ENCODE measurements at regions not wholly inside any gene's neighbourhood (a gene's known extent, or its start where the extent isn't known, plus 50 kb on each side); places are given as distances from the start of the nearest gene placed in this dataset.

DNA sequence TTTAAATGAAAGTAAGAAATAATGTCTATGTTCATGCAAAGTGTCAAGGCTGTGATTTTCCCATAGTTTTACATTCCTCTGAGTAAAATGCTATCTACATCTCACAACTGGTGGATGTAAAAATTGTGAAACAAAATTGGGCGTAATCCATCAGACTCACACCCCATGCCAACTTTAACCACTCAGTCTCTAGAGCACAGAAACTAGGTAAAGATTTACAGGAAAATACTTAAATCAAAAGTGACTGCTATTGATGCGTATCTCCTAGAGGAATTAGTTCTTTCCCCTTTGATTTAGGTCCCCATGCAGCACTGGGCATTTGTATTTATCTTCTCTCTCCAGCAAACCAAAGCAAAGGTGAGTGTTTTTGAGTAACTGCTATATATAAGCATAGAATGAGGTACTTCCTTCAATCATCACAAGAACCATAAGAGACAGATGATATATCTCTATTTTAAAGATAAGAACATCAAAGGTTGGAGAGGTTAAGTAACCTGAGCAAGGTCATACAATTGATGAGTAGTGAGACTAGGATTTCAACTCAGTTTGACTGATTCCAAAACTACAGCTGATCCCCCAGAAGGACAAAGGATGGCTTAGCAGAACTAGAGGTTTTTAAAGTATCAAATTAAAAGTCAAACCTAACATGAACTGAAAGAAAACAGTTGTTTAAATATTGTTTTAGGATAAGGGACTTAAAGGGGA lies 594.0 kb upstream of the ACVR2A start:
- DNase-seq: no peak

DNA sequence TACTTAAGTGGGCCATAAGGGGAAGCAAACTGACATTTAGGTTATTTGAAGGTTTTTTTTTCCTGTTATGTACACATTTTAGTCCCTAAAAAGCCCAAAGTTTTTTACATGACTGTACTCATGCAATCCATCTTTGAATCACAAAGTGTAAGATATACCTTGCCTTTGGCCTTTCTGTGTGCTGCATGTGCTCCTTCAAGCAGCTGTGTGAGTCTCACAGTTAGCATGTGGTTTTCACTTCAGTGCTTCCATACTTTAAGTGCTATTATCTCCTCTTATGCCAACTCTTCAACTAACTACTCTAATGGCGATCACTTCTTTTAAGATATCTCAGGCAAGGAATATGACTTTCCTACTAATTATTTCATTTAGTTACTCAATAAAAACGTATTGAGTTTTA lies 597.1 kb upstream of the ACVR2A start:
- no peak for DNase-seq

DNA sequence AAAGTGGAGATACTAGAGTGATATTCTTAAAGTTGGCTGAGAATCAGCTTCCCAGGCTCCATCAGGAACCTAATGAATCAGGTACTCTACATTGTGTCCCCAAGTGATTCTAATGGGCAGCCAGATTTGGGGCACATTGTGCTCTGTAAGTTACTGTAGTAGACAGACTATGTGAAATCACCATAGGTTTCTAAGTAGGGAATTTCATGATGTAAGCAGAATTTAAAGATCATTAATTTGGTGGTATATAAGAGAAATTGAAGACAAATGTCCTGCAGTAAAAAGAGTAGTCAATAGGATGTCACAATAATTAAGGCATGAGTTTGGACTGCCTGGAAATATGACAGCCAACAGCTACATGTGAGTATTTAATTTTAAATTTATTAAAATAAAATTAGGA lies 602.4 kb upstream of the ACVR2A start:
- no peak for DNase-seq

DNA sequence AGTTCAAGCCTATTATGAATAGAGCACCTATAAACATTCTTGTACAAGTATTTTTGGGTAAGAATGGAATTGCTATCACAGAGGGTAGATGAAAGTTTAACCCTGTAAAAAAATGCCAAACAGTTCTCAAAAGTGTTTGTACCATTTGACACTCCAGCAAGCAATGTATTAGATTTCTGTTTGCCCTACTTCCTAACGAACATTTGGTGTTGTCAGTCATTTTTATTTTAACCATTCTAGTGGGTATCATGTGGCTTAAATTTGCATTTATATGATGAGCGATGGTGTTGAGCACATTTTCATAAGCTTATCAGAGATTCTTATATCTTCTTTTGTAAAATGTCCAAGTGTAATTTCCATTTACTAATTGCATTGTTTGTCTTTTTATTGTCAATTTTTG lies 608.2 kb upstream of the ACVR2A start:
- DNase-seq: no peak

DNA sequence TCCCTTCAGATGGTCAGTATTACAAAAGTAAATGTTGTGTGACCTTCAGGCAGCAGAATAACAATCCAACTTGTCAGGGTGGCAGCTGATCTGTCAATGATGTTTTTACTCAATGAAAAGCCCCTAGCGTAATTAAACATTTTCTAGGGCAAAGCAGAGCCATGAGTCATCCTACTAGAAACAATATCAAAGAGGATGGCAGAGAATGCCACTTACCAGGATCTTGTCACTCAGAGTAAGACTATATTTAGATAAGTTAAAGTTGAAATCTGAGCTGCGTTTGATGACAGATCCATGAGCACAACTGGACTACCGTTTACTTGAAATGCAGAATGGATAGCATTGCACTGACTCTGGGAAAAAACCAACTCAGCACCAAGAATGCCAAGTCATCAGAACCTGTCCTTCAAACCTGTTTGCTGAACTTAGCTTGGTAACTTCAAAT lies 612.6 kb upstream of the ACVR2A start:
- DNase-seq: no peak

DNA sequence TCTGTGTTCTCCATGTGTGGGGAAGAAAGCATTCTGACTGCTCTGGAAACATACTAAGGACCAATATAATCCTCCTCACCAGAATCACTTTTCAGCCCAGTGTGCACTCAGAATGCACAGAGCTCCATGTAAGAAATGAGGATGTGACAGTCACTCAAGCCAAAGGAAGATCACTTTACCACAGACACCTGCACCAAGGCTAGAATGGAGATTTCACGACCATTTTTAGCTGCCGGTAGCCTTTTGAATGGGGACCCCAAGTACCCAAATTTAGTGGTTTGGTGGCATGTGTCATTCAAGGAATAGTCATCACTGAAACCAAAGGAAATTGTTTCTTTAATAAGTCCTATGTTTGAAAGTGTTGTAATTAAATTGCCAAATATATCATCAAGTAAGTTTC lies 613.2 kb upstream of the ACVR2A start:
- no peak for DNase-seq

DNA sequence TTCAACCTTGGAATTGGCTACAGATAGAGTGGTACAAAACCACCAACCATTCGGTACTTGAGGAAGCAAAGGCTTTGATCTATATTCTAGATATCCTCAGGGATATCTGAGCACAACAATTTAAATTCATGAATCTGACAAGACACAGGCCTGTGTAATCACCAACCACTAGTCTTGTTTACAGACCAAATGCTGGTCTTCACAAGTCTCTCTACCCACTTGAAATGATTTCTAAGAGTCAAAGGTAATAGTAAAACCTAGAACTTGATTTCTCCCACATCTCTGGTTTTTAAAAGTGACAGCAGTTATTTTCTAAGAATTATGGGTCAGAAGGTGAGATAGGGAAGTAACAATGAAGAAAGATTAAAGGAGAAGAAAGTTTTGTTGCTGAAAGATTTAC lies 613.7 kb upstream of the ACVR2A start:
- no peak for DNase-seq

DNA sequence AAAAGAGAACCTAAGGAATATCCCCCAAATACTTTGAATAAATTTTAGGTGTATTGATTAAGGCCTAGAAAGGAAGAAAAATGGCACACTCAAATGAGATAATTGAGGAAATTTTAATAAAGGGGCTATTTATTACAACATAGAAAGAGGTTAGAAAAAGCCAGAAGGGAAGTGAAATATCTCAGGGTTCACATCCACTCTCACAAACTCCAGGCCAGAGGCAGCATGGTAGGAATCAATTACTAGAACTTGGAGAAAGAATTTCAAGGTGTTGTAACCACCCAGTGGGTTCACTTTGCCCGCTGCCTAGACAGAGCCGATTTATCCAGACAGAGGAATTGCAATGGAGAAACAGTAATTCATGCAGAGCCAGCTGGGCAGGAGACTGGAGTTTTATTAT lies 617.5 kb upstream of the ACVR2A start:
- no peak for DNase-seq

DNA sequence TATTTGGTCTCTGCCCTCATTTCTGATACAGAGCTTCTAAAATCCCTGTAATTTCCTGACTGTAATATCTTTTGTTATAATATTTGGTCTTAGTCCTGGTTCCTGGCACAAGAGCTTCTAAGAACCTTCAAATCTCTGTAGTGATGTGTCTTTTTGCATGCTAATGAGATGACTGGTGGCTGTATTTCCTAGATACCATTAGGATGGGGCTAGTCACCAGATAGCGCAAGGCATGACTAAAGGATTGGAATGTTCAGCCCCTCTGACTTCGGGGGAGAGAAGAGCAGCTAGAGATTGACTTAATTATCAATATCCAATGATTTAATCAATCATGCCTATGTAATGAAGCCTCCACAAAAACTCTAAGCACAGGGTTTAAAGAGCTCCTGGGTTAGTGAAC lies 620.8 kb upstream of the ACVR2A start:
- no peak for DNase-seq

DNA sequence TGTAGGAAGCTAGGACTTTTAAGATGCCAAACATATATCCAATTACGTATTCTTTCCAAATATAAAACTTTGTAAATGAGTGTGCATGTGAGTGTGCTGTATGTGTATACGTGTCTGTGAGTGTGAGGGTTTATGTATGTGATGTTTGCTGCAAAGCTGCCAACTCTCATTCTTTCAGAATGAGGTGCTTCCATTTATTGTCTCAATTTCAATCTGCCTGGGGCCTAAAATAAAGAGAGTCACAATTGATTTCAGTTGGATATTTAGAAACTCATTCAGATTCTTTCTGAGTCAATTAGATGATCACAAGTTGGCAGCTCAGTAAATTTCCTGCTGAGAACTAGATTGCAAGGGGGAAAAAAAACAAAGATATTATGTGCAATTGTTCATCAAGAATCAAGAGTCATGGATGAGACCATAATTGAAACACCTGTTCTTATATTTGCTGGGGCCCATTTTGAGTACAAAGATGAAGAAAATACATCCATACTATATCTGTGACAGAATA lies 621.2 kb upstream of the ACVR2A start:
- DNase-seq: no peak

DNA sequence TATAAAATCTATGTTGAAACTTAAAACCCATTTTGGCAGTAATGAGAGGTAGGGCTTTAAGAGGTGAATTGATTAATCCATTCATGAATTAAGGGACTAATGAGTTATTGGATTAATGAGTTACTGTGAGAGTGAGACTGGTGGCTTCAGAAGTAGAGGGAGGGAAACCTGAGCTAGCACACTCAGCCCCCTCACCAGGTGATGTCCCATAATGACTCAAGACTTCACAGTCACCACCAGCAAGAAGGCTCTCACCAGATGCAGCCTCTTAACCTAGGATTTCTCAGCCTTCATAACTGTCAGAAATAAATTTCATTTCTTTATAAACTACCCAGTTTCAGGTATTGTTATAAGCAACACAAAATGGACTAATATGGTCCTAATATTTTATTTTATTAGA lies 621.7 kb upstream of the ACVR2A start:
- no peak for DNase-seq

DNA sequence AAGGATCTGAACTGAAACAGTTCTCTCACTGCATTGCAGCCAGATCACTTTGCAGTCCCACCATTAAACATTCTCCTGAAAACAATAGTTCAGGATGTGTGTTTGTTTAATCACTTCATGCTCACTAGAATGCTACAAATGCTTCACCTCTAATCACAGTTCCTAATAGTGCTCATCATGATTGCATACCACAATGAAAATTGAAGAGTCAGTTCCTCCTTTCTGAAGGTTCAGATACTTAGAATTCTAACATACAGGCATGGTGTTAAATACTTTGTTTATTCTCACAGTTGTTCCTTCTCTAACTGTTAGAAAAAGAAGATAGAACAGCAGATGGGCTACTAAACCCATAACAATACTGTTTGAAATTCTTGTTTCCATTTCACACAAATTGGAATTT lies 622.3 kb upstream of the ACVR2A start:
- no peak for DNase-seq

DNA sequence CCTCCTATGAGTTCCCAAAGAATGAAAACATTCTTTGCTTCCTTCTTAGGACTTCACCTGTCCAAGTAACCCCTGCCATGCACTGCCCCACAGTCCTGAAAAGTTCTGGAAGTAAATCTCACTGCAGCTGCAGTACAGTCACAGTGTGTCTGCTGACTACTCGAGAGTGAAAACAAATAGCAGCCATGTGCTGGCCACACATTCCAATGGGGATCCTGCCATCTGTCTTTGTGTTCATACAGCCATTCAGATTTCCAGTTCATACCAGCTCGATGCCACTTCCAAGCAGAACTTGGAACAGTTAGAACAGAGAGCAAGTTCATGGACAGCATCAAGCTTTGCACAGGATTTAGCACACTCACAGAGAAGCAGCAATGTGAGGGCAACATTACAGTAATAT lies 629.9 kb upstream of the ACVR2A start:
- no peak for DNase-seq

DNA sequence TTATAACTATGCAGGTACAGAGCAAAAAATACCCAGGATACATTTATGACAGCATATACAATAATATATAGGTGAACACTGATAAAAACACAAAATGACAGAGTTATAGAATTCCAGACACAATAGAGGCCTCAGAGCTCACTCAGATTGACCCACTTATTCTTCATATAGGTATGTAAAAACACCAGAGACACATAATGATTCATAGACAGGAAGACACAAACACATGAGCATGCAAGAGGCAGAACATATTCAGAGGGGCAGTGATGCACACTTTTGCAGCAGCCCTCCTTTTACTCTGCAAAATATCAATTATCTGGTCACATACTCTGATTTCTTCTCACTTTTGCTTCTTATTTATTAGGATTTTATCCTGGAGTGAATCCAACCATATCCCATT lies 633.3 kb upstream of the ACVR2A start:
- no peak for DNase-seq

DNA sequence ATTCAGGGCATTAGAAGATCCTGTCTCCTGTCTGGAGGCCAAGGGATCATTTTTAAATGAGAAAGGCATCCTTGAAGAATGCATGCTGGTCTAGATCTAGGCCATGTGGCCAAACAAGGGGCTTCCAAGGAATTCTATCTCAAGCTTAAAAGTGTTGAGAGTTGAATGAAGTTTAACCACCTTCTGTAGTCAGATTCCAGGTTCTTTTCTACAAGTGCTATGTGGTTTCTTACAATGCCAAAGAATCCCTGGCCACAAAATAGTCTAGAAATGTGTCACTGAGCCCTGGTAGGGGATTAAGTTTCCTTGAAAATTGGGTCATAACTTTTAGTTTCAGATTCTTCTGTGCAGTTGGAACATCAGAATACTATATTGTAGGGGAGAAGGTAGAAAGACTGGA lies 640.7 kb upstream of the ACVR2A start:
- no peak for DNase-seq

DNA sequence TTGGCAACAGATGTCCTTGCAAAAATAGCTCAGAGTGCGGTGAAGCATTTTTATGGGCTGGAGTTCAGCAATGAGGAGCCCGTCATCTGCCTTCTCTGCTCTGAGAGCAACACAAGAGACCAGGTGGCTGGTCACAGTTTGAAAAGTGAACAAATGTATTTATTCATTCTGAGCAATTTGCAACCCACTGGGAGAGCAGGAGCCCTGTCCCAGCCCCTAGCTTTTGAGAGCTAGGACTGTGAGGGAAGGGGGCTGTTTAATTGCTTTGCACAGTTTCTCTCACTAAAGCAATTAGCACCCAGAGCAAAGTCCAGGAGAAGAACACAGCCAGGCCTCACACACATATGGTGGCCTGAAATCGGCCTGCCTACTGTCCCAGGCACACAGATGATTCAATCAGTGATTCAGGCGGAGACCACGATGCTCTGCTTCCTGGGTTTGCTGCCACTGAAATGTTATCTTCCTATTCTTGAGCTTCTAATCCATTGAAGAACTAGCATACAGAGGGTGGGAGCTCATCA lies 646.1 kb upstream of the ACVR2A start:
- no peak for DNase-seq

DNA sequence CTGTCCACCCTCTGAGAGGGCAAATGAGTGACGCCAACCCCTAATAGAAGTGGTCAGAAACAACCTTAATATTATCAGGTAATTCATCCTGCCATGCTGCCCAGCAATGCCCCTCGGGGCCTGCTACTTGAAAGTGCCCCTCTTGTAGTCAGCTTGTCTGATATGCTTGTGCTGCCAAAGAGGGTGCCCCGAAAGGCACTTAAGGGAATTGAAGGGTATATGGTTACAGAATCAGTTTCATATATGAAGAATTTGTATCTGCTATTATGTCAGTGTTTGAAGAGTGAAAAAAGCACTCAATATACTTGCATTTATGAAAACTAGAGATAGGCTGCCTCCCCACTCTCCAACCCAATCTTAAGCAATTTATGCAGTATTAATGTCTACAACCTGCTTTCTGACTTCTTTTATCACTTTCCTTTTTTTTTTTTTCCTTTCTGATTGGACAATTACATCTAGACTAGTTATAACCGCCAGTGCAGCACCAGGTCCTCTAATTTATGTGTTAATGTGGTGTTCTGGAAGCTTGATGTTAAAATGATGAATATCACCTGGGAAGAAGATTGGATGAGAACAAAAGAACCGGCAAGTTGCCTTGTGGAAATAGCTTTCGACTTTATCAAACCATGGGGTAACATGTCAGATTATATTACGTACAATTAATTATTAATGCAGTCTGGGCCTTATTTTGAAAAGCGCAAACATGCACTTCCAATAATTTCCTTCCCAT lies 646.9 kb upstream of the ACVR2A start:
- no peak for DNase-seq

DNA sequence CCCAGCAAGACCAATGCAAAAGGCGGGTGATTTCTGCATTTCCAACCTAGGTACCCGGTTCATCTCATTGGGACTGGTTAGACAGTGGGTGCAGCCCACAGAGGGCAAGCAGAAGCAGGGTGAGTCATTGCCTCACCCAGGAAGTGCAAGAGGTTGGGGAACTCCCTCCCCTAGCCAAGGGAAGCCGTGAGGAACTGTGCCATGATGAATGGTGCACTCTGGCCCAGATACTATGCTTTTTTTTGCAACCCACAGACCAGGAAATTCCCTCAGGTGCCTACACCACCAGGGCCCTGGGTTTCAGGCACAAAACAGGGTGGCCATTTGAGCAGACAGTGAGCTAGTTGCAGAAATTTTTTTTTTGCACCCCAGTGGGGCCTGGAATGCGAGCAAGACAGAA lies 662.6 kb upstream of the ACVR2A start:
- DNase-seq: peak; percentile 28 to 47

DNA sequence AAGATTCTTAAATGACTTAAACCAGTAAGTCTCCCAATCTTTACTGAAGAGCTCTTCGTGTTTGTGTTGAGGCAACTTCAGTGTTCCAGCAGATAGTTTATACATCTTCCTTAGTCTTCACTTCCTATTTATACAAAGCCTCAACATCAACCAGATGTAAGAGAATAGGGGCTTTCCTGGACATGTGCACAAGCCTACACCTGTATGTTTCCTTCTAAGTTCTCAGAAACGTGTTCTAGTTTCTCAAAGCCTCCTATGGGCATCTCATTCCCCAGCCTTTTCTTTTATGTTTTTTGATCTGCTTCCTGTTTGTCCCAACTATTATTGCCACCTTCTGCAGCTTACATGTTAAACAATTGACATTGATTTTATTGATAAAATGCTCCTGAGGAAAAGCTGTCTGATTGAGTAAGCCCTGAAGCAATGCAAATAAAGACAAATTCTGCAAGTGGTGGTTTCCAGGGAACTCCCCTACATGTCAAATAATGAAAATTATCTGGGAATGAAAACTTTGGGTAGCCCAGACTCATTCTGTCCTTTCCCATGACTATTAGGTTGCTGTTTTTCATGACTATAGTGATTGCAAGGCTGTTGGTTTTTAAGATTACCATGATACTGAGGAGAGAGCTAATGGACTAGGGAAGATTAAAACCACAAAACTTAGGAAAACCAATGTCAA lies 663.3 kb upstream of the ACVR2A start:
- DNase-seq: no peak

DNA sequence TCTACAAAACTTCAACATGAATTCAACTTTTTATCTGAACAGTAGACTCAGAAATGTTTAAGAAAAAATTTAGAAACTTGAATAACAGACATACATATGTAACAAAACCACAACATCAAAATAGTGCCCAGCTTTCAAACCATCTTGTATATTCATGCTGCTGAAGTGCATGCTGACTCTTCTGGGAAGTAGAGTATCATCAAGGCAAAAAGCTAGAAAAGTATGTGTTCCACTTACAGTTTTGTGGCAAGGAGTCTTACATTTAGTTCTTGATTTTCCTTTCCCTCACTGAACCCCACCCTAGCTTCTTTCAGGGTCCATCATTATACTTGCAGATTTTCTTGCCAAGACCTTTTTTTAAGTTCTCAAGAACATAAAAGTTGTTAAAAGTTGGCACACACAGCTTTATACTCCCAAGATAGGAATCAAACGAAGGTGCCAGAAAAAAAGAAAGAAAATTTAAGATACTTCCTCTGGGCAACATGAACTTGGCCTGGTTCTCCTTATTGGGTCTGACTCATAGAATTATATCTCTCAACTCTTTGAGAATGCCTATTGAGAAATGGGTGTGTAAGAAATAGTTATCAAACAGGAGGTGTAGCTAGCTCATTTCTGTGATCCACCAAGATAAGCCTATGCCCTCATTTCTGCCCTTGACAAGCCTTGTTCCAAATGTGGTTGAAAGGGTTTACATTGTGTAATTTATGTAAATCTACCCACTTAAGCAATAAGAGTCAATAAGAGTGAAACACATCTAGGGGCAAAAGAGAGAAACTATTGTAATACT lies 667.6 kb upstream of the ACVR2A start:
- DNase-seq: no peak

DNA sequence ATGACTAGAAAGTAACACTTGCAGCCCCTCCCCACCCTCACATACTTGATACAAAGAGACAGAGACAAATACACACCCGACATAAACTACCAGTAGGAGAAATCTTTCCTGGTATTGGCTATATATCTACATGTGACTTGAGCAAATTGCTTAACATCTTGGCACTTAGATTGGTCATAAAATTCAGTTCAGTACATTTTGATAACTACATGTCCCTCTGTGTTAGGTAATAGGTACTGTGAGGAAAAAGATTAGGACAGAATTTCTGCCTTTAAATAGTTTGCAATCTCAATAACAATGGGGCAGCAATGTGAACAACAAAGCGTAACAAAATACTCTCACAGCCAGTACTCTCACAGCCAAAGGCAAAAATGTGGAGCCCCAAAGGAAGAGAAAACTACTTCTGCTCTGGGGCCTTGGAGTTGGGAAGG lies 670.0 kb upstream of the ACVR2A start:
- DNase-seq: no peak

DNA sequence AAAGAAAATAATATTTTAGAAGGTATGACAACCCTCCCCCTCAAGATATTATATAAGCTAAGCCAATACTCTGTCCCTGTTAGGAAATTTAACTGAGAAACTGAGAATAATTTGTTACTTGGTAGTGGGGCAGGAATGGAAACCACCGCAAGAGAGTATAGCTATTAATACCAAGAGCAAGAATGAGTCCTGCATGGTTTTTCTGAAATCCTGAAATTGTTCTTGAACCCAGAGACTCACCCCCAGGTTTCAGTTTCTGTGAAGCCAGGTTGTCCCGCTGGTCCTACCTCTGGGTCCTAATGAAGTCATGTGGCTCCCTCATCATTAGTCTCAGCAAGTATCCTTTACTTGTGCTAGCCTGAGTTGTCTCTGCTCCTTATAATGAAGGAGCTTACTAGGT lies 671.0 kb upstream of the ACVR2A start:
- DNase-seq: no peak

DNA sequence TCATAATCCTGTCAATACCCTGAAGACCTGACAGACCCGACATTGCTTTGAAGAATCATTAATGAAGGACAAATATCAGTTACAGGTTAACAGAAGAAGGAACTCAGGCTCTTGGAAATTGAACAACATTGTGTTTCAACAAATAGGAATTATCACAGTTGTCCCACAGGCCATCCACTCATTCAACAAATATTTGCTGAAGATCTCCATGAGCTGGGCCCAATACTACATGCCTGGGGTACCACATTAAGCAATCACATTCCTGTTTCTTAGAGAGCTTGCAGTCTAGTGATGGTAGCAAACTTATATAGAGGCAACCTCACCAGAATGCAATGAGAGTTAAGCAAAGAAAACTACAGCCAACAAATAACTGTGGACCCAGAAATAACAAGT lies 671.6 kb upstream of the ACVR2A start:
- no peak for DNase-seq
